IPS DF 6.9 (cell line): ENCODE measurements at regions not wholly inside any gene's neighbourhood (a gene's known extent, or its start where the extent isn't known, plus 50 kb on each side); places are given as distances from the start of the nearest gene placed in this dataset.

Source experiments
- DNase-seq: peaks from one replicate; pipeline ENCODE4 v3.0.0-alpha.2; 2013; ENCODE audit warnings: low read depth, low spot score
- H3K27ac ChIP-seq: one replicate; pipeline ENCODE4 v1.5.1; 2013; ENCODE audit warnings: low read length, control low read depth
- H3K27me3 ChIP-seq: 2 replicates; pipeline ENCODE4 v1.6.1; 2013; ENCODE audit warnings: mild to moderate bottlenecking, low read length; ENCODE audit not compliant: control insufficient read depth, insufficient read depth
- H3K36me3 ChIP-seq: 2 replicates; pipeline ENCODE4 v1.6.1; 2013; ENCODE audit warnings: low read length; ENCODE audit not compliant: control insufficient read depth, insufficient read depth
- H3K4me1 ChIP-seq: 2 replicates; pipeline ENCODE4 v1.6.1; 2013; ENCODE audit warnings: low read length; ENCODE audit not compliant: control insufficient read depth, insufficient read depth
- H3K4me3 ChIP-seq: 2 replicates; pipeline ENCODE4 v1.5.1; 2013; ENCODE audit warnings: mild to moderate bottlenecking, low read length
- H3K9me3 ChIP-seq: 2 replicates; pipeline ENCODE4 v1.6.1; 2013; ENCODE audit warnings: low read length, inconsistent platforms; ENCODE audit not compliant: control insufficient read depth, insufficient read depth
- WGBS: extraction: QIAGEN DNeasy Blood & Tissue Kit; methylation state at CpG from one replicate; pipeline ENCODE4 v1.1.7; 2013; ENCODE audit warnings: mixed read lengths, missing lambda C conversion rate; ENCODE audit not compliant: insufficient read length, insufficient coverage; 5-methylcytosine and 5-hydroxymethylcytosine counted together

DNA sequence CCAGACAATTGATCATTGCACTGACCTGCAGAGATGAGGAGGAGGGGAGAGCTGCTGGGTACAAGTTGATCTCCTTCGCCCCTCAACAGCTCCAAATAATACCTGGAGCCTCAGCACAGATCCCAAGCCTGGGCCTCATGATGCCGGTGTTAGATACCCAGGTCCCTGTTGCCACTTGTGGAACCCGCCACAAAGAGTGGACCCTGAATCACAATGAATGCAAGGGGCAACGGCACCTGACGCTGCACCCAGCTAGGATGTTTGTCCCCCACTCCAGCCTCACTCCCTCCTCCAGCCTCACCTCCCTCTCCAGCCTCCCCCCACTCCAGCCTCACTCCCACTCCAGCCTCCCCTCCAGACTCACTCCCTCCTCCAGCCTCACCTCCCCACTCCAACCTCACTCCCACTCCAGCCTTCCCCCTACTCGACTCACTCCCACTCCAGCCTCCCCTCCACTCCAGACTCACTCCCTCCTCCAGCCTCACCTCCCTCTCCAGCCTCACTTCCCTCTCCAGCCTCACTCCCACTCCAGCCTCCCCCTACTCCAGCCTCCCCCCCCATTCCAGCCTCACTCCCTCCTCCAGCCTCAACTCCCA, 879.0 kb downstream of the BRD1 start:
- H3K9me3 ChIP-seq, result peaks cover 56% of the 10 kb centered on the region
- no peaks in the 10 kb centered on the region for H3K4me1 ChIP-seq
- H3K27ac ChIP-seq, result no peak overlapping the region
- H3K27me3 ChIP-seq, result no peaks in the 10 kb centered on the region
- H3K4me3 ChIP-seq, result no peak overlapping the region
- no peak for DNase-seq
- WGBS, result no CpG with 5 or more reads among the region's 6 CpGs
- no peaks in the 10 kb centered on the region for H3K36me3 ChIP-seq

DNA sequence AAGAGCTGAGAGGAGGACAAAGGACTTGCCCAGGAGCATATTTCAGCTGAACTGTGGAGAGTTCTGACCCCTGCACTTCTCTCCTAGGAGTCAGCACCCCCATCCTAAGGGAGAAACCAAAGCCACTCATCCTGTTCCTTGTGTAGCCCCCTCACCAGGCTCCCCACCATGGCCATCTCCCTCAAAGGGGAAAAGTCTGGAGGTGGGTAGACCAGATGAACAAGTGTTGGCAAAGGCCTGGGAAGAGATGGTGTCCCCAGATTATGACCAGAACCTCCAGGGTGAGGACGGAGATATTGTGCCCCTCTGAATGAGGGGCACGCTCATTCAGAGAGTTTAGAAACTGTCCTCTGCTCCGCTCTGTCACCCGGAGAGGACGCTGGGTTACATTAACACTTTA, 880.0 kb downstream of the BRD1 start:
- H3K4me1 ChIP-seq, result no peaks in the 10 kb centered on the region
- no peaks in the 10 kb centered on the region for H3K36me3 ChIP-seq
- no peak overlapping the region for H3K27ac ChIP-seq
- H3K27me3 ChIP-seq, result no peaks in the 10 kb centered on the region
- WGBS, result no CpG with 5 or more reads among the region's 5 CpGs
- DNase-seq, result no peak
- H3K4me3 ChIP-seq, result no peak overlapping the region
- peaks cover 51% of the 10 kb centered on the region for H3K9me3 ChIP-seq

DNA sequence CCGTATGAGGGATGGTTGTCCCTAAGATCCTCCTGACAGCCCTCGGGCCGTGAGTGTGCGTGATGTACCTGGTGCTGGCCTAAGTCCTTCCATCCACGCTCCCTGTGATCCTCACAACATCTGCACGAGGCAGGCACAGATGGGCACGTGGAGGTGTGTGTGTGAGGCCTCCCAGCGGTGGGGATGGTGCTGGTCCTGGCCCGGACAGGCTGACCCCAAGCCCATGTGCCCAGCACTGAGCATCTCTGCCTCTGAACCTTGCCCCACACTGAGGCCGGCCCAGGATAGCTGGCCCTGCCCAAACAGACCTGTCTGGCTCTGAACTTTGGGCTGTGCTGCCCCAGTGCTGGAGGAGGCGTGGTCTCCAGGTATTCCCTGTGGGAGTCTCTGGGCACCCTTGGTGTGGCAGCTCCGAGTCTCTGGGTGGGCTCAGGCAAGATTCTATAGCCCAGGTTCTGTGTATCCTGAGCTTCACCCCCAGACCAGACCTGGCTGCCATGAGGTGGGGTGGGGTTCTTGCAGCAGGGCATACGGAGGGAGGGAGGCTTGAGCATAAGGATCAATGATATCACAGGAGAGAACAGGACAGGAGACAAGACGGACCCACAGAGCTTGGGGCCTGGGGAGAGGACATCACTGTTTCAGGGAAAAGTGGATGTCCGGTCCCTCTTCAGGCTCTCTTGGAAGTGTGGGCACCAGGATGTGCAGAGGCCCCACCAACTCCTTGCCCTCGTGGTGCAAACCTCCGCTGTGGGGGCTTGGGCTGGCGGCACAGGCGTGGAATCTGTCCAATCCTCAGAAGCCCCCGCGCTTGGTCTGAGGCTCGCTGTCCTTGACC, 881.8 kb downstream of the BRD1 start:
- no peaks in the 10 kb centered on the region for H3K4me1 ChIP-seq
- no peak overlapping the region for H3K4me3 ChIP-seq
- no peaks in the 10 kb centered on the region for H3K27me3 ChIP-seq
- no peaks in the 10 kb centered on the region for H3K36me3 ChIP-seq
- WGBS, result no CpG with 5 or more reads among the region's 22 CpGs
- no peak for DNase-seq
- H3K27ac ChIP-seq, result no peak overlapping the region
- peaks cover 47% of the 10 kb centered on the region for H3K9me3 ChIP-seq

DNA sequence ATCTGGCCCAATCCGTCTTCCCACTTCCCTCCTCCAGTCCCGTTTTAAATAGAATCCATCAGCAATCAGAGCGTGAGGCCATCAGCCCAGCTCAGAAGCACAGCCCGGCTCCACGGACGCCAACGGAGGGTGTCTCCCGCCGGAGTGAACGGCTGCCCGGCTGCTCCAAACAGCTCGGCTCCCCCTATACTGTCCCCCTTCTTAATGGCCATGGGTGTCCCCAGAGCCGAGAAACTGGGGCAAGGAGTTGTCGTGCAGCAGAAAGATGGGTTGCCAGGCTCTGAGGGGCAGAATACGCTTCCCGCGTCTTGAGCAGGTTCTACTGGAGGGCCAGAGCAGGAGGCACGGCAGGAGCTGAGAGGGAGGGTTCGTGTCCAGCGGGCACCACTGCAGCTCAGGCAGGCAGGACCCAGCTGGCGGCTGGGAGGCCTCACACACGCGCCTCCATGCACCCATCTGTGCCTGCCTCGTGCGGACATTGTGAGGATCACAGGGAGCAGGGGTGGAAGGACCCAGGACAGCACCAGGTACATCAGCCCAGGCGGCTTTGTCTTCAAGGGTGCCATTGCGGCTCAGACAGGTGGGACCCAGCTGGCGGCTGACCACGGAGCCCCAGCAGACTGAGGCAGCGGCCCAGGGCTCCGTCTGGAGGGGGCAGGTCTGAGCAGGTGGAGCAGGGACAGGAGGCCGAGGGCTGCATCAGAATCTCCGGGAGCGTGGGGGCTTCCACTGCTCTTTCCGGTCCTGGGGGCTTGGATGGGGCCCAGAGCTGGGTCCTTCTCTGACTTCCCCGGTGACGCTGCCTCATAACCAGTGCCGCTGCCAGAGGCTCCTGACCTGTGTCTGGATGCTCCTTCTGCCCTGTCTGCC, 882.7 kb downstream of the BRD1 start:
- H3K9me3 ChIP-seq, result peaks cover 47% of the 10 kb centered on the region
- H3K4me3 ChIP-seq, result no peak overlapping the region
- no peak for DNase-seq
- no peaks in the 10 kb centered on the region for H3K27me3 ChIP-seq
- no peaks in the 10 kb centered on the region; the same call in 1 of the 2 replicates for H3K36me3 ChIP-seq
- no CpG with 5 or more reads among the region's 38 CpGs for WGBS
- no peak overlapping the region for H3K27ac ChIP-seq
- no peaks in the 10 kb centered on the region for H3K4me1 ChIP-seq

DNA sequence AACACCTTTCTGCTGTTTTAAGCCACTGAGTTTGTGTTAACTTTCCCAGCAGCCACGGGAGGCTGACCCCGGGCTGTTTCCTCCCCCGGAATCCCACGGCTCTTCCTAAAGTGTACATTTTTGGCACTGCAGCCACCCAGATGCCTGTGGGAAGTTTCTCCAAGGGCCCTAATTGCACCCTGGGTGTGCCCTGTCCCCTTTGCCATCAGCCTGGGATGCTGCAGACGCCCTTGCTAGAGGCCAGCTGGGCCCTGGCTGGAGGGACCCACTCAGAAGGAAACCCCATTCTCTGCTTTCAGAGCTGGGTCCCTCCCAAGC, 883.3 kb downstream of the BRD1 start:
- no peak overlapping the region for H3K27ac ChIP-seq
- no CpG with 5 or more reads among the region's 5 CpGs for WGBS

DNA sequence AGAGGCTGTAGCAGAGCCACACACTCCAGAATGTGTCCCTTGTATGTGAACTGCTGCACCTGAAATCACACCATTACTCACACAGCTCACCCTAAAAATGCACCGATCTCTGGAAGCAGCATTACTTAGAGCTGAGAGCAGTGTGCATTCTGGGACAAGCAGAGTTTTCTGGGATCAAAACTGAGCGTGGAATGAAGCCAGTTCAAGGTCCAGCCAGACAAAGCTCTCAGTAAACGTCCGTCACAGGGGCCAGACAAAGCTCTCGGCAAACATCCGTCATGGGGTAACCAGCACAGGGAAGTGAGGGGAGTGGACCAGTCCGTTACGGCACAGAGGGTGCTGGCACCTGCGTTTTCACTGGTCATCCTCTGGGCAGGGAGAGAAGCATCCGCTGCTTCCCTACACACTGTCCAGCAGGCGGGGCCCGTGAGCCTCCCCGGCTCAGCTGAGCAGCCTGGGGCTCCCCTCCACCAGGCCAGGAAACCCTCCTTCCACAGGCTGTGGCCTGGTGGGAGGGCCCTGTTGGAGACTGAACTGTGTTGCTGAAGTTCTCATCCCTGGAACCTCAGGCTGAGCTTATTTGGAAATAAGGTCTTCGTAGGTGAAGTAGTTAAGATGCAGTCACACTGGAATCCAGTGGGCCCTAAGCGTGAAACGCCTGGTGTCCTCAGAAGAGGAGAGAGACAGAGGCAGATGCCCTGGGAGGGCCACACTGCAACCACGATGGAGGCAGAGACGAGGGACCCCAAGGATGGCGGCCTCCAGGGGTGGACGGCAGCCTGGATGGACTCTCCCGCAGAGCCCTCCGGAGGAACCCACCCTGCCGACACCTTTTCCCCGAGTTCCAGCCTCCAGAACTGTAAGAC, 883.9 kb downstream of the BRD1 start:
- DNase-seq, result no peak
- no peaks in the 10 kb centered on the region for H3K27me3 ChIP-seq
- H3K4me3 ChIP-seq, result no peak overlapping the region
- no peak overlapping the region for H3K27ac ChIP-seq
- no peaks in the 10 kb centered on the region for H3K4me1 ChIP-seq
- H3K36me3 ChIP-seq, result no peaks in the 10 kb centered on the region; the same call in 1 of the 2 replicates
- H3K9me3 ChIP-seq, result peaks cover 48% of the 10 kb centered on the region
- WGBS, result no CpG with 5 or more reads among the region's 24 CpGs

More for the DNA sequence above, 883.3 kb downstream of the BRD1 start:
- H3K9me3 ChIP-seq, result peaks cover 47% of the 10 kb centered on the region
- H3K27me3 ChIP-seq, result no peaks in the 10 kb centered on the region
- no peak overlapping the region for H3K4me3 ChIP-seq
- H3K36me3 ChIP-seq, result no peaks in the 10 kb centered on the region; the same call in 1 of the 2 replicates
- DNase-seq, result no peak
- no peaks in the 10 kb centered on the region for H3K4me1 ChIP-seq

DNA sequence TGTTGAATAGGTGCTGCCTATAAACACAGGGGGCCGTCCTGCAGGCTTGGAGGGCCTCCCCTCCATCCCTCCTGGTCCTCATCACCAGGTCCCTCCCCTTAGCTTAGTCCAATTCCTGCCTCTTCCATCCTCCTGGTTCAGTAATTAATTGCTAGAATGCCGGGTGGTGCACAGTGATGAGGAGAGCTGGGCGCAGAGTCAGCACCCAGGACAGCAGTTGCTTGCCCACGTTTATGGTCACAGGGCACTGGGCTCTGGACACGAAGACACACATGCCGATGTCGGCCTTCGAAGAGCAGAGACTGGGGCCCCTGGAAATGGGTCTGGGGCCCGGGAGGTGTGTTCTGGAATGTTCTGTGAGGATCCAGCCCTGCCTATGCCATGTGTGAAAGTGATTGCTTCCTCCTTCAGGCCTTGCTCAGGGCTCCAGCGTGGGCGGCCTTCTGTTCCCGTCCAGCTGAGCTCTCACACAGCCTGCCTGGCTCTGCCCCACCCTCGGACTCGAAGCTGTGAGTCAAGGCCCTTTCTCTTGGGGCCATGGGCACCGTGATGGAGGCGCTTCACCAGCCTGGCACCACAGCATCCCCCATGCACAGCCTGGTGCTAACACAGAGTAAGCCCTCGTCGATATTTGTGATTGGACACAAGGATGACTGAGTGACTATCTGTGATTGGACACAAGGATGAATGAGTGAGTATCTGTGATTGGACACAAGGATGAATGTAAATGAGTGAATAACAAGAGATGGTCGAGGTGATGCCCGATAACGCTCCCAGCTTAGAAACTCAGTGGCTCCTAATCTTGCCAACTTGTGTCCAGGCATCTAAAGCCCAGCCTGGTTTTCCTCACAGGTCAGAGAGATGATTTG, 884.7 kb downstream of the BRD1 start:
- Histone ChIP-seq H3K27ac (no peak overlapping the region), H3K4me1 (no peaks in the 10 kb centered on the region), H3K9me3 (peaks cover 50% of the 10 kb centered on the region), H3K4me3 (no peak overlapping the region), H3K27me3 (no peaks in the 10 kb centered on the region), H3K36me3 (no peaks in the 10 kb centered on the region; the same call in 1 of the 2 replicates)
- no peak for DNase-seq
- no CpG with 5 or more reads among the region's 21 CpGs for WGBS

DNA sequence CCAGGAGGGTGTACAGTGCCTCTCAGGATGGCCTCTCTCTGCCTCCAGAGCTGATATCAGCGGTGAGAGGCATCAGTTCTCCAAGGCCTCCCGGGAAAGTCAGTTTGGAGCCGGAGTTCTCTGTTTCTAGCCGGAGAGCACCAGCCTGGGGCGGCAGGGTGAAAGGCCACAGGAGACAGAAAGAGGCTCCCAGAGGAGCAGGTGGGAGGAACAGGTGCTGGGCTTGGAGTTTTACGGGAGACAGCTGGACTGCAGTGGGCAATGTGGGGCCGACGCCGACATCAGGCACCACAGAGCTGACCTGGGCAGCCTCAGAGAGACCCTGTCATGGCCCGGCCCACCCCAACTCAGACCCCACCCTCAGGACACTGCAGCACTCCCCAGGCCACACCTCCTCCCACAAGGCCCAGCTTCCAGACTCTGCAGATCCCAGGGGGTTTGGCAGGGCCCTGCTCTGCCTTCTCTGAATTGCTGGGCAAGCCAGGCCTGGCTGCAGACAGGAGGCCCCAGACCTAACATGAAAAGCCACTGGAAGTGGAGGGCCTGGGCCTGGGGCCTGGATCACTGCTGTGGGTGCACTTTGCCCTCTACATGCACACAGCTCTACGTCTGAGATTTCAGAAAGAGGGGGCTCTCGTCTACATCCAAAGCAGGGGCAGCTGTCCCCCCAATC, 885.6 kb downstream of the BRD1 start:
- H3K4me1 ChIP-seq, result no peaks in the 10 kb centered on the region
- WGBS, result no CpG with 5 or more reads among the region's 12 CpGs
- no peak for DNase-seq
- H3K36me3 ChIP-seq, result no peaks in the 10 kb centered on the region; the same call in 1 of the 2 replicates
- H3K9me3 ChIP-seq, result peaks cover 48% of the 10 kb centered on the region
- no peak overlapping the region for H3K4me3 ChIP-seq
- no peak overlapping the region for H3K27ac ChIP-seq
- H3K27me3 ChIP-seq, result no peaks in the 10 kb centered on the region
